Endodermal cell (in vitro differentiated cells): ENCODE measurements at regions not wholly inside any gene's neighbourhood (a gene's known extent, or its start where the extent isn't known, plus 50 kb on each side); places are given as distances from the start of the nearest gene placed in this dataset.

Source experiments
- DNase-seq: peaks from one replicate; pipeline ENCODE4 v3.0.0-alpha.2; 2017
- H3K27ac ChIP-seq: 2 replicates; pipeline ENCODE4 v1.5.1; 2013; ENCODE audit warnings: mild to moderate bottlenecking, low read depth, low read length, moderate library complexity
- H3K27me3 ChIP-seq: 2 replicates; pipeline ENCODE4 v1.6.1; 2013; ENCODE audit warnings: mild to moderate bottlenecking, low read length, moderate library complexity; ENCODE audit not compliant: insufficient read depth, control insufficient read depth, poor library complexity, severe bottlenecking
- H3K36me3 ChIP-seq: 2 replicates; pipeline ENCODE4 v1.7.0; 2013; ENCODE audit warnings: mild to moderate bottlenecking, low read length, moderate library complexity; ENCODE audit not compliant: control insufficient read depth, insufficient read depth
- H3K4me1 ChIP-seq: one replicate; pipeline ENCODE4 v1.7.0; 2013; ENCODE audit warnings: low read length; ENCODE audit not compliant: control insufficient read depth, insufficient read depth
- H3K4me3 ChIP-seq: 2 replicates; pipeline ENCODE4 v1.5.1; 2013; ENCODE audit warnings: mild to moderate bottlenecking, low read length, moderate library complexity
- H3K9ac ChIP-seq: 2 replicates; pipeline ENCODE4 v1.6.1; 2013; ENCODE audit warnings: mild to moderate bottlenecking, low read length, moderate library complexity; ENCODE audit not compliant: poor library complexity, severe bottlenecking; ENCODE audit errors: extremely low read depth
- H3K9me3 ChIP-seq: 2 replicates; pipeline ENCODE4 v1.6.1; 2013; ENCODE audit warnings: mild to moderate bottlenecking, low read length, moderate library complexity; ENCODE audit not compliant: control insufficient read depth
- H3K27ac Mint-ChIP-seq: 2 replicates; pipeline ENCODE4 v1.8.0; 2020; ENCODE audit warnings: mixed read lengths
- H3K27me3 Mint-ChIP-seq: 2 replicates; pipeline ENCODE4 v1.8.0; 2021; ENCODE audit warnings: mild to moderate bottlenecking, mixed read lengths; ENCODE audit not compliant: insufficient read depth
- H3K36me3 Mint-ChIP-seq: 2 replicates; pipeline ENCODE4 v1.8.0; 2020; ENCODE audit warnings: low read depth, mixed read lengths
- H3K4me1 Mint-ChIP-seq: 2 replicates; pipeline ENCODE4 v1.8.0; 2020; ENCODE audit warnings: mixed read lengths
- H3K4me3 Mint-ChIP-seq: 2 replicates; pipeline ENCODE4 v1.8.0; 2020; ENCODE audit warnings: mild to moderate bottlenecking, moderate library complexity, mixed read lengths
- H3K9me3 Mint-ChIP-seq: 2 replicates; pipeline ENCODE4 v1.8.0; 2020; ENCODE audit warnings: mild to moderate bottlenecking, mixed read lengths
- WGBS, 2 experiments: methylation state at CpG; one replicate each; pipeline versions ENCODE4 v1.1.5 to v1.1.7; 2013; ENCODE audit warnings: missing lambda C conversion rate in 2 of 2, mixed read lengths in 1 of 2; ENCODE audit not compliant: insufficient coverage in 1 of 2, insufficient read length in 1 of 2; 5-methylcytosine and 5-hydroxymethylcytosine counted together
- TF ChIP-seq, protein P1 (sequence below): fragments of 200-600 bp; sonication (generic); conservative IDR thresholded peaks from 2 replicates; pipeline ENCODE4 v1.5.0; 2021; ENCODE audit warnings: antibody characterized with exemption, mild to moderate bottlenecking

DNA sequence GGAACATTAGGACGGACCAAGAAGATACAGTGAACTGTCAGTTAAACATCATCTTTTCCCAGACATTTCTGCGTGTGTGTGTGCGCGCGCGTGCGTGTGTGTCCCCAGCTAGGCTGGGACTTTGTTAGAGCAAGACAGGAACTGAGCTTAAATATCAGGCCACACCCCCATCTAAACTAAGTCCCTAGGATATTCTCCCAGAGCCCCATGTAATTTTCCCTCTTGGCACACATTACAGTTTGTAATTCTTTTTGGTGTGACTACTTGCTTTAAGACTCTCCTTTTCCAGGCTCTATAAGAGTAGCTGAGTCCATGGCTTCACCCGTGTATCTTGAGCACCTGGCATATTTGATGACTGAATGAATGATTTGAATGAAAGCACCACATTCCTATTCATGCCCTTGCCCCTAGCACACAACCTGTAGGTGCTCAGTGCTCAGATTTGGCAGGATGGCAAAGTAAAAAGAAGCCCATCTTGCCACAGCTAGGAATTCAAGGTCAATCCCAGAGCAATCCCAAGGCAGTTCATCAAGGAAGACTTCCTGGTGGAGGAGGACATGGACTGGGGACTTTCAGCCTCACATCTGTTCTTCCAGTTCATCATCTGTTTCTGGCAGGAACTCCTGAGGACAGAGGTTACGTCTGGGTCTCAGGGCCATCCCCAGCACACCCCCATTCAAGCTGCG lies 69.2 kb downstream of the MRPL14 start:
- DNase-seq: no peak
- H3K27ac Mint-ChIP-seq: peak overlapping the region; percentile 42
- TF ChIP-seq, protein P1, sequence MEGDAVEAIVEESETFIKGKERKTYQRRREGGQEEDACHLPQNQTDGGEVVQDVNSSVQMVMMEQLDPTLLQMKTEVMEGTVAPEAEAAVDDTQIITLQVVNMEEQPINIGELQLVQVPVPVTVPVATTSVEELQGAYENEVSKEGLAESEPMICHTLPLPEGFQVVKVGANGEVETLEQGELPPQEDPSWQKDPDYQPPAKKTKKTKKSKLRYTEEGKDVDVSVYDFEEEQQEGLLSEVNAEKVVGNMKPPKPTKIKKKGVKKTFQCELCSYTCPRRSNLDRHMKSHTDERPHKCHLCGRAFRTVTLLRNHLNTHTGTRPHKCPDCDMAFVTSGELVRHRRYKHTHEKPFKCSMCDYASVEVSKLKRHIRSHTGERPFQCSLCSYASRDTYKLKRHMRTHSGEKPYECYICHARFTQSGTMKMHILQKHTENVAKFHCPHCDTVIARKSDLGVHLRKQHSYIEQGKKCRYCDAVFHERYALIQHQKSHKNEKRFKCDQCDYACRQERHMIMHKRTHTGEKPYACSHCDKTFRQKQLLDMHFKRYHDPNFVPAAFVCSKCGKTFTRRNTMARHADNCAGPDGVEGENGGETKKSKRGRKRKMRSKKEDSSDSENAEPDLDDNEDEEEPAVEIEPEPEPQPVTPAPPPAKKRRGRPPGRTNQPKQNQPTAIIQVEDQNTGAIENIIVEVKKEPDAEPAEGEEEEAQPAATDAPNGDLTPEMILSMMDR: no peak
- 88 to 93% methylated on average over 2 to 10 of the region's 10 CpGs for WGBS, 2 experiments
- Histone ChIP-seq H3K27me3 (no peaks in the 10 kb centered on the region), H3K4me1 (peaks cover 12% of the 10 kb centered on the region), H3K27ac (no peak overlapping the region), H3K9ac (no peak overlapping the region), H3K4me3 (no peak overlapping the region), H3K9me3 (peaks cover 8% of the 10 kb centered on the region), H3K36me3 (no peaks in the 10 kb centered on the region)
- H3K36me3 Mint-ChIP-seq: no peaks in the 10 kb centered on the region
- peaks cover 11% of the 10 kb centered on the region for H3K9me3 Mint-ChIP-seq
- peaks cover 1% of the 10 kb centered on the region for H3K27me3 Mint-ChIP-seq
- H3K4me3 Mint-ChIP-seq: no peak overlapping the region
- H3K4me1 Mint-ChIP-seq: peaks cover 25% of the 10 kb centered on the region

DNA sequence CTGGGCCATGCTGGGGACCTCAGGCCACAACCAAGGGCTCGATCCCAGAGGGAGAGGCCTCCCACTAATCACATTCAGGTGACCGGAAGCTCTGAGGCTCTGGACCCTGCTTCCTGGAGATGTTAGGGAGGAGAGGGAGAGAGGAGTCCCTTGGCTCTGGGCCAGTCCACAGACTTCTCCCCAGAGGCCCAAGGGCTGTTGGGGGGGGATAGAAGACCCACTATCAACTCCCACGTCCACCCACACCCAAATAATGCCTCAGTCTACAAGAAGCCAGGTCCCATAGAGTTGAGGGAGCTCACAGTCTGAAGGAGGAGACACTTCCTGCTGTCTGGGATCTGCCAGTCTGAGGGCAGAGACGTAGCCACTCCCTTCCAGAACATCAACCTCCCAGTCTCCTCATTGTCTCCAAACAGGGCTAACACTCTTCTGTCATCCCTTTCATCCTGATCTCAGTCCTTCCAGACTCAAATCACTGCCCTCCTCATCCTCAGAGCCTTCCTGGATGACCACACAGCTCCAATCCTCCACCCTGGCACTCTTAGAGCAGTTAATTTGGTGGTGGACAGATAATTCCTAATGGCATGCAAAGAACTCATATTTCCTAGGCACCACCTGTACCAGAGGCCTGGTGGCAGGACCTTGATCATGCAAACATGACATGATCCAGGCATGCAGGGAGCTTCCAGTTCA lies 69.9 kb downstream of the MRPL14 start:
- H3K27ac Mint-ChIP-seq: peak overlapping the region; percentile 36
- peaks cover 11% of the 10 kb centered on the region for H3K9me3 Mint-ChIP-seq
- 90% methylated on average over 2 to 3 of the region's 4 CpGs for WGBS, 2 experiments
- TF ChIP-seq, protein P1: no peak
- no peak for DNase-seq
- H3K27me3 Mint-ChIP-seq: peaks cover 1% of the 10 kb centered on the region
- H3K9me3 ChIP-seq: peaks cover 8% of the 10 kb centered on the region
- no peaks in the 10 kb centered on the region for H3K27me3 ChIP-seq
- peaks cover 12% of the 10 kb centered on the region for H3K4me1 ChIP-seq
- H3K4me3 Mint-ChIP-seq: no peak overlapping the region
- H3K4me1 Mint-ChIP-seq: peaks cover 27% of the 10 kb centered on the region
- no peak overlapping the region for H3K9ac ChIP-seq
- no peak overlapping the region for H3K27ac ChIP-seq
- H3K4me3 ChIP-seq: no peak overlapping the region
- H3K36me3 Mint-ChIP-seq: no peaks in the 10 kb centered on the region
- no peaks in the 10 kb centered on the region for H3K36me3 ChIP-seq

DNA sequence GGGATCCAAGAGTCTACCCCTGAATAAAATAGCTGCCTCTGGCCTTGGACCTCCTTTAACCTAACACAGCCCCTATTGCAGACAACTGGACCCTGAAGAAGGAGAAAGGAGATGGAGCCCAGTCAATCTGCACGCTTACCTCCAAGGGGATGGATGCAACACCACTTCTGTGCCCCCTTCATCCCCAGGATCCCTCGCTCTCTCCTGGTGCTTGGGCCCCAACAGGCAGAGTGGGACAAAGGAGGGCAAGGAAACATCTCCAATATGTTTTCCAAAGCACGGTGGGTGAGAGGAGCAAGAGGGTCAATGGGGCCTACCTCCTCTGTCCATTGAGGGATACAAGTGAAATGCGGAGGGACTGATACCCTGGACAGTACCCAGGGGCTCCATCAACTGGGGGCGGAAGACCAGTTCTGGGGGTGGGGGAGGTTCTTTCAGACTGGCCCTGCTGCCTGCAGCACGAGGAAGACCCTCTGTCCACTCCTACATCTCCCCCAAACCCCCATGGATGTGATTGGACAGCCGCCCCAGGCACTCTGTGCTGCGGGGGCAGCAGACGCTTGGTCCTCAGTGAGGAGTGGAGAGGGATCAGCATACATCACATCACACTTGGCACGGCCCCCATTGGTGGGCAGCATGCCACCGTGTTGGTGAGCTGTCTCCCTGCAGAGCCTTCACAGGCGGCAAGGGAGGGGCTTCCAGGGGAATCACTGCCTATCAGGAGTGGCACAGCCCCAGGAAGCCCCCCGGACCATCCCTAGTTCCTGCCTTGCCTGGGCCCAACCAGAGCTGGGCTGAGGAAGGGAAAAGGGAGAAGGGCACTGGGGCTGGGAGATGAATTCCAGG lies 70.6 kb downstream of the MRPL14 start:
- Mint-ChIP-seq H3K27ac (no peak overlapping the region), H3K27me3 (peaks cover 1% of the 10 kb centered on the region), H3K9me3 (peaks cover 11% of the 10 kb centered on the region), H3K4me1 (peaks cover 33% of the 10 kb centered on the region), H3K4me3 (no peak overlapping the region), H3K36me3 (no peaks in the 10 kb centered on the region)
- Histone ChIP-seq H3K9ac (no peak overlapping the region), H3K36me3 (no peaks in the 10 kb centered on the region), H3K4me3 (no peak overlapping the region), H3K27me3 (no peaks in the 10 kb centered on the region), H3K9me3 (peaks cover 8% of the 10 kb centered on the region), H3K27ac (no peak overlapping the region), H3K4me1 (peaks cover 14% of the 10 kb centered on the region)
- 86 to 90% methylated on average over 6 to 12 of the region's 13 CpGs for WGBS, 2 experiments
- no peak for DNase-seq
- TF ChIP-seq, protein P1: no peak
